Liver (tissue), 8 donors: ENCODE measurements at regions not wholly inside any gene's neighbourhood (a gene's known extent, or its start where the extent isn't known, plus 50 kb on each side); places are given as distances from the start of the nearest gene placed in this dataset.

Source experiments
- DNase-seq: peaks from one replicate; pipeline ENCODE4 v3.0.0-alpha.2; 2017; ENCODE audit warnings: low spot score
- H3K27ac ChIP-seq, 2 donors: one replicate each; pipeline ENCODE4 v1.7.0; 2013; ENCODE audit warnings: inconsistent platforms in 2 of 2, low read length in 2 of 2, control low read depth in 1 of 2, low read depth in 1 of 2, mild to moderate bottlenecking in 1 of 2
- H3K27me3 ChIP-seq, 4 donors: one replicate each; pipeline versions ENCODE4 v1.6.1 to v1.7.0; 2013; ENCODE audit warnings: low read length in 3 of 4, inconsistent platforms in 1 of 4, mild to moderate bottlenecking in 1 of 4, moderate library complexity in 1 of 4; ENCODE audit not compliant: control insufficient read depth in 4 of 4, insufficient read depth in 4 of 4
- H3K36me3 ChIP-seq, 4 donors: one replicate each; pipeline versions ENCODE4 v1.6.1 to v1.7.0; 2013; ENCODE audit warnings: low read length in 3 of 4, mild to moderate bottlenecking in 3 of 4, low read depth in 1 of 4, moderate library complexity in 1 of 4; ENCODE audit not compliant: control insufficient read depth in 4 of 4, insufficient read depth in 3 of 4
- H3K4me1 ChIP-seq, 4 donors: one replicate each; pipeline versions ENCODE4 v1.6.1 to v1.7.0; 2013; ENCODE audit warnings: low read length in 3 of 4, mild to moderate bottlenecking in 3 of 4, moderate library complexity in 1 of 4; ENCODE audit not compliant: control insufficient read depth in 4 of 4, insufficient read depth in 4 of 4
- H3K4me3 ChIP-seq, 3 donors: one replicate each; pipeline versions ENCODE4 v1.6.1 to v1.7.0; 2013; ENCODE audit warnings: low read length in 3 of 3, control low read depth in 1 of 3, low read depth in 1 of 3, mild to moderate bottlenecking in 1 of 3
- H3K9ac ChIP-seq, 2 donors: one replicate each; pipeline ENCODE4 v1.7.0; 2013; ENCODE audit warnings: low read length in 2 of 2, mild to moderate bottlenecking in 2 of 2, moderate library complexity in 2 of 2, control low read depth in 1 of 2, low read depth in 1 of 2
- H3K9me3 ChIP-seq, 4 donors: one replicate each; pipeline versions ENCODE4 v1.6.1 to v1.7.0; 2013; ENCODE audit warnings: low read length in 3 of 4; ENCODE audit not compliant: control insufficient read depth in 4 of 4
- EGR1 ChIP-seq, 2 donors: IDR thresholded peaks; 2 replicates each; pipeline ENCODE4 v1.6.1; 2016 to 2018; ENCODE audit warnings: antibody characterized with exemption in 2 of 2, low read depth in 2 of 2
- FOXA1 ChIP-seq: IDR thresholded peaks from 2 replicates; pipeline ENCODE4 v1.6.1; 2016; ENCODE audit warnings: antibody characterized with exemption
- FOXA2 ChIP-seq: IDR thresholded peaks from 2 replicates; pipeline ENCODE4 v1.6.1; 2016; ENCODE audit warnings: antibody characterized with exemption
- HNF4G ChIP-seq: IDR thresholded peaks from 2 replicates; pipeline ENCODE4 v1.6.1; 2016; ENCODE audit warnings: antibody characterized with exemption
- JUND ChIP-seq, 2 donors: IDR thresholded peaks; 2 replicates each; pipeline ENCODE4 v1.6.1; 2016; ENCODE audit warnings: antibody characterized with exemption in 2 of 2
- NR2F2 ChIP-seq: IDR thresholded peaks from 2 replicates; pipeline ENCODE4 v1.6.1; 2016; ENCODE audit warnings: antibody characterized with exemption
- RAD21 ChIP-seq, 2 donors: IDR thresholded peaks; 2 replicates each; pipeline ENCODE4 v1.6.1; 2016; ENCODE audit warnings: antibody characterized with exemption in 2 of 2, mild to moderate bottlenecking in 2 of 2
- SP1 ChIP-seq: IDR thresholded peaks from 2 replicates; pipeline ENCODE4 v1.6.1; 2018; ENCODE audit warnings: antibody characterized with exemption, mild to moderate bottlenecking
- TAF1 ChIP-seq: conservative IDR thresholded peaks from 2 replicates; pipeline ENCODE4 v1.6.1; 2016; ENCODE audit warnings: antibody characterized with exemption, mild to moderate bottlenecking
- YY1 ChIP-seq: IDR thresholded peaks from 2 replicates; pipeline ENCODE4 v1.6.1; 2016; ENCODE audit warnings: antibody characterized with exemption, mild to moderate bottlenecking
- WGBS: extraction: QIAGEN DNeasy Blood & Tissue Kit; methylation state at CpG from one replicate; pipeline ENCODE4 v1.1.7; 2013; 5-methylcytosine and 5-hydroxymethylcytosine counted together
- TF ChIP-seq, protein P1 (sequence below): IDR thresholded peaks from 2 replicates; pipeline ENCODE4 v1.6.1; 2016; ENCODE audit warnings: antibody characterized with exemption
- TF ChIP-seq, protein P2 (sequence below): IDR thresholded peaks from 2 replicates; pipeline ENCODE4 v1.6.1; 2016; ENCODE audit warnings: antibody characterized with exemption
- TF ChIP-seq, protein P3 (sequence below): fragments of 150-350 bp; IDR thresholded peaks from 2 replicates; pipeline ENCODE4 v1.5.1; 2017; ENCODE audit warnings: improper control_type of control experiment, low read depth, low read length; ENCODE audit not compliant: missing input control
- TF ChIP-seq, protein P4 (sequence below): IDR thresholded peaks from 2 replicates; pipeline ENCODE4 v1.6.1; 2016; ENCODE audit warnings: antibody characterized with exemption
- donor health status: healthy.
- donor health status: healthy.
- donor health status: healthy.
- donor health status: healthy.
- donor health status: healthy.

DNA sequence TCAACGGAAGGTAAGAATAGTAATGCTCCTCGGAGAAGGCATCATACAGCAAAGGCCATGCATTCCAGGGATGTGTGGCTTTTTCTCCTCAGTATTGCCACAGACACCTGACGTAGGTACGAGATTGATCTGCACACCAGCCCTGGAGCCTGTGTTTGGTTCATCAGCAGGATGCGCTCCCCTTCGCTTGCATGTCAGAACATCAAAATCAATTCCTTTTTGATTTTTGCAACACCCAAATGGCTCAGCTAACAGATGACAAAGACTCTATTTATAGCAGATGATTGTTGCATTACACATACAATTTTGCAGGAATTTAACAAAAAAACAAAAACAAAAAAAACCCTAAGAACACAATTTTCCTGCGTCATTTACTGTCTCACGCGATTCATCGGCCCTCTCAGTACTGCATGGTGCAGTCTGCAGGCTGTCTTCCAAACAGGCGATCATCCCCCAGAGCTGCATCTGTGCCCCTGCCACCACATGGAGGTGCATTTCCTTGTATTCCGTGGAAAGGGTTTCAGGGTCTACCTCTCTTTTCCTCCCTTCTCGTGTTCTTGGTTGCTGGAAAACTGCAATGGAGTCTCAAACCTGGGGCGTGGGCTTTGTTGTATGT, 207.3 kb downstream of the TEX29 start:
- Histone ChIP-seq H3K36me3 (no peaks in the 10 kb centered on the region), H3K4me3 (no peak overlapping the region), H3K4me1 (no peaks in the 10 kb centered on the region), H3K9ac (no peak overlapping the region), H3K27ac (no peak overlapping the region), H3K9me3 (no peaks in the 10 kb centered on the region), H3K27me3 (no peaks in the 10 kb centered on the region)
- WGBS, result 79% methylated on average over 14 of the region's 14 CpGs
- TF ChIP-seq, protein P1, sequence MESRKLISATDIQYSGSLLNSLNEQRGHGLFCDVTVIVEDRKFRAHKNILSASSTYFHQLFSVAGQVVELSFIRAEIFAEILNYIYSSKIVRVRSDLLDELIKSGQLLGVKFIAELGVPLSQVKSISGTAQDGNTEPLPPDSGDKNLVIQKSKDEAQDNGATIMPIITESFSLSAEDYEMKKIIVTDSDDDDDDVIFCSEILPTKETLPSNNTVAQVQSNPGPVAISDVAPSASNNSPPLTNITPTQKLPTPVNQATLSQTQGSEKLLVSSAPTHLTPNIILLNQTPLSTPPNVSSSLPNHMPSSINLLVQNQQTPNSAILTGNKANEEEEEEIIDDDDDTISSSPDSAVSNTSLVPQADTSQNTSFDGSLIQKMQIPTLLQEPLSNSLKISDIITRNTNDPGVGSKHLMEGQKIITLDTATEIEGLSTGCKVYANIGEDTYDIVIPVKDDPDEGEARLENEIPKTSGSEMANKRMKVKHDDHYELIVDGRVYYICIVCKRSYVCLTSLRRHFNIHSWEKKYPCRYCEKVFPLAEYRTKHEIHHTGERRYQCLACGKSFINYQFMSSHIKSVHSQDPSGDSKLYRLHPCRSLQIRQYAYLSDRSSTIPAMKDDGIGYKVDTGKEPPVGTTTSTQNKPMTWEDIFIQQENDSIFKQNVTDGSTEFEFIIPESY, result no peak
- TF ChIP-seq, protein P2, sequence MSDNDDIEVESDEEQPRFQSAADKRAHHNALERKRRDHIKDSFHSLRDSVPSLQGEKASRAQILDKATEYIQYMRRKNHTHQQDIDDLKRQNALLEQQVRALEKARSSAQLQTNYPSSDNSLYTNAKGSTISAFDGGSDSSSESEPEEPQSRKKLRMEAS, result no peak
- TF ChIP-seq EGR1 (IDR thresholded peaks at IDR 0.05; ENCODE audit: low read depth in 2 of 2) (no peak), JUND (IDR thresholded peaks at IDR 0.05) (no peak), YY1 (no peak), NR2F2 (no peak), FOXA2 (no peak), HNF4G (no peak), RAD21 (IDR thresholded peaks at IDR 0.05) (no peak), SP1 (no peak), FOXA1 (no peak), TAF1 (no peak)
- TF ChIP-seq, protein P3, sequence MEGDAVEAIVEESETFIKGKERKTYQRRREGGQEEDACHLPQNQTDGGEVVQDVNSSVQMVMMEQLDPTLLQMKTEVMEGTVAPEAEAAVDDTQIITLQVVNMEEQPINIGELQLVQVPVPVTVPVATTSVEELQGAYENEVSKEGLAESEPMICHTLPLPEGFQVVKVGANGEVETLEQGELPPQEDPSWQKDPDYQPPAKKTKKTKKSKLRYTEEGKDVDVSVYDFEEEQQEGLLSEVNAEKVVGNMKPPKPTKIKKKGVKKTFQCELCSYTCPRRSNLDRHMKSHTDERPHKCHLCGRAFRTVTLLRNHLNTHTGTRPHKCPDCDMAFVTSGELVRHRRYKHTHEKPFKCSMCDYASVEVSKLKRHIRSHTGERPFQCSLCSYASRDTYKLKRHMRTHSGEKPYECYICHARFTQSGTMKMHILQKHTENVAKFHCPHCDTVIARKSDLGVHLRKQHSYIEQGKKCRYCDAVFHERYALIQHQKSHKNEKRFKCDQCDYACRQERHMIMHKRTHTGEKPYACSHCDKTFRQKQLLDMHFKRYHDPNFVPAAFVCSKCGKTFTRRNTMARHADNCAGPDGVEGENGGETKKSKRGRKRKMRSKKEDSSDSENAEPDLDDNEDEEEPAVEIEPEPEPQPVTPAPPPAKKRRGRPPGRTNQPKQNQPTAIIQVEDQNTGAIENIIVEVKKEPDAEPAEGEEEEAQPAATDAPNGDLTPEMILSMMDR, result no peak
- no peak for DNase-seq

DNA sequence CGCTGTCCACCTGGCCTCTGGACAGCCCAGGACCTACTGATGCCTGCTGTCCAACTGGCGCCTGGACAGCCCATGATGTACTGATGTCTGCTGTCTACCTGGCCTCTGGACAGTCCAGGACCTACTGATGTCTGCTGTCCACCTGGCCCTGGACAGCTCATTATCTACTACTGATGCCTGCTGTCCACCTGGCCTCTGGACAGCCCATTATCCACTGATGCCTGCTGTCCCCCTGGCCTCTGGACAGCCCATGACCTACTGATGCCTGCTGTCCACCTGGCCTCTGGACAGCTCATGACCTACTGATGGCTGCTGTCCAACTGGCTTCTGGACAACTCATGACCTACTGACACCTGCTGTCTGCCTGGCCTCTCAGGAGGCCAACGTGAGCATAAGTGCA, 208.1 kb downstream of the TEX29 start:
- TF ChIP-seq TAF1 (no peak), FOXA2 (no peak), NR2F2 (no peak), RAD21 (IDR thresholded peaks at IDR 0.05) (no peak), HNF4G (no peak), YY1 (no peak)
- TF ChIP-seq, protein P2, result no peak
- TF ChIP-seq, protein P4, sequence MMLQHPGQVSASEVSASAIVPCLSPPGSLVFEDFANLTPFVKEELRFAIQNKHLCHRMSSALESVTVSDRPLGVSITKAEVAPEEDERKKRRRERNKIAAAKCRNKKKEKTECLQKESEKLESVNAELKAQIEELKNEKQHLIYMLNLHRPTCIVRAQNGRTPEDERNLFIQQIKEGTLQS, result no peak
- TF ChIP-seq, protein P3, result no peak
- TF ChIP-seq, protein P1, result no peak
- no peaks in the 10 kb centered on the region for H3K9me3 ChIP-seq

More for the DNA sequence above, 208.1 kb downstream of the TEX29 start:
- DNase-seq, result no peak
- no peak overlapping the region for H3K27ac ChIP-seq
- no peaks in the 10 kb centered on the region for H3K27me3 ChIP-seq
- H3K36me3 ChIP-seq, result no peaks in the 10 kb centered on the region
- WGBS, result 97% methylated on average over 3 of the region's 3 CpGs
- no peak overlapping the region for H3K4me3 ChIP-seq
- peaks cover 0 to 7% (median 5%) of the 10 kb centered on the region in 4 donors for H3K4me1 ChIP-seq
- no peak overlapping the region for H3K9ac ChIP-seq
